HUES64 (cell line): ENCODE measurements at regions not wholly inside any gene's neighbourhood (a gene's known extent, or its start where the extent isn't known, plus 50 kb on each side); places are given as distances from the start of the nearest gene placed in this dataset.
"Not testable (repeated sequence)": the region's sequence is repeated elsewhere in the genome, so short reads cannot be mapped to it uniquely, and the experiment has no call there.

Experiments used
- H3K27ac ChIP-seq: 2 replicates; pipeline ENCODE4 v1.7.0; 2013; ENCODE audit warnings: low read depth, low read length, inconsistent platforms
- H3K27me3 ChIP-seq: 2 replicates; pipeline ENCODE4 v1.6.1; 2013; ENCODE audit warnings: mild to moderate bottlenecking, low read length; ENCODE audit not compliant: insufficient read depth
- H3K36me3 ChIP-seq: 2 replicates; pipeline ENCODE4 v1.6.1; 2013; ENCODE audit warnings: mild to moderate bottlenecking, low read length; ENCODE audit not compliant: insufficient read depth
- H3K4me1 ChIP-seq: 2 replicates; pipeline ENCODE4 v1.6.1; 2013; ENCODE audit warnings: mild to moderate bottlenecking, low read length, moderate library complexity; ENCODE audit not compliant: insufficient read depth
- H3K4me3 ChIP-seq: 2 replicates; pipeline ENCODE4 v1.5.1; 2013; ENCODE audit warnings: mild to moderate bottlenecking, low read length, moderate library complexity
- H3K9ac ChIP-seq: 2 replicates; pipeline ENCODE4 v1.6.1; 2013; ENCODE audit warnings: mild to moderate bottlenecking, low read depth, low read length
- H3K9me3 ChIP-seq: 2 replicates; pipeline ENCODE4 v1.6.1; 2013; ENCODE audit warnings: low read depth, low read length; ENCODE audit not compliant: insufficient read depth
- WGBS: fragments of 150-250, 120-280 bp; methylation state at CpG from one replicate; pipeline ENCODE4 v1.1.7; 2013; ENCODE audit warnings: missing lambda C conversion rate; 5-methylcytosine and 5-hydroxymethylcytosine counted together

DNA sequence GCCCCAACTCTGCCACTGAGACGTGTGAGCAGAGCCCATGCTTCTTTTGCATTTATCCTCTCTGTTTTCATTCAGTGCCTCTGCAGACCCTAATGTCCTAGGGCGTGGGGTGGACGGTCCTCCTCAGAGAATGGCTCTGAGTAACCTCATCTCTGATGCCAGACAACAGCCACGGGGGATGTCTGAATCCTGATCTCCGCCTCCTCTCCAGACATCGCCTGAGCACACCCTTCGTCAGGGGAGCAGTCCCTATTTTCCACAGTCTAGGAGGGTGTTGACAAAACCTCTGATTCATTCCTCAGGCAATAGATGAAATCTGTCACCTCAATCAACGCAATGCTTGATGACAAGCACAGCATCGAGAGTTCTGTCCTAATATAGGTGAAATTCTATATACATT is 109.2 kb upstream of the DYRK2 start:
- Histone ChIP-seq H3K9me3 (no peaks in the 10 kb centered on the region), H3K4me3 (no peak overlapping the region), H3K27me3 (no peaks in the 10 kb centered on the region), H3K9ac (no peak overlapping the region), H3K4me1 (peaks cover 15% of the 10 kb centered on the region), H3K27ac (no peak overlapping the region), H3K36me3 (no peaks in the 10 kb centered on the region)
- 90% methylated on average over 8 of the region's 9 CpGs for WGBS

DNA sequence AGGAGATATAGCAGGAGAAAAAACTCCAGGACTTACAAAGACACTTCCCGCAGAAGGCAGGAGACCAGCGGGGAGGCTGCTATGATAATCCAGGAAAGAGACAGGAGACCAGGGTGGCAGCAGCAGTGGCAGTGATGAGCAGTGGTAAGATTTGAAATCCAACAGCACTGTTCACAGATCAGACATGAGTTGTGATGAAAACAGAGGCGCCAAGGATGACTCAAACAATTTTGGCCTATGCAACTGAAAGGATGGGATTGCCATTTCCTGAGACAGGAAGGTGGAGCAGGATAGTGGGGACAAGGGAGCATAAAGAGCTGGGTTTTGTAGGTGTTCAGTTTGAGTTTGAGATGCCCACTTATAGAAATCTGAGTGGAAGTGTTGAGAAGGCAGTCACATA is 108.6 kb upstream of the DYRK2 start:
- Histone ChIP-seq H3K4me1 (peaks cover 12% of the 10 kb centered on the region), H3K27ac (no peak overlapping the region), H3K4me3 (no peak overlapping the region), H3K9me3 (no peaks in the 10 kb centered on the region), H3K36me3 (no peaks in the 10 kb centered on the region), H3K27me3 (no peaks in the 10 kb centered on the region), H3K9ac (no peak overlapping the region)
- 93% methylated on average over 3 of the region's 3 CpGs for WGBS

DNA sequence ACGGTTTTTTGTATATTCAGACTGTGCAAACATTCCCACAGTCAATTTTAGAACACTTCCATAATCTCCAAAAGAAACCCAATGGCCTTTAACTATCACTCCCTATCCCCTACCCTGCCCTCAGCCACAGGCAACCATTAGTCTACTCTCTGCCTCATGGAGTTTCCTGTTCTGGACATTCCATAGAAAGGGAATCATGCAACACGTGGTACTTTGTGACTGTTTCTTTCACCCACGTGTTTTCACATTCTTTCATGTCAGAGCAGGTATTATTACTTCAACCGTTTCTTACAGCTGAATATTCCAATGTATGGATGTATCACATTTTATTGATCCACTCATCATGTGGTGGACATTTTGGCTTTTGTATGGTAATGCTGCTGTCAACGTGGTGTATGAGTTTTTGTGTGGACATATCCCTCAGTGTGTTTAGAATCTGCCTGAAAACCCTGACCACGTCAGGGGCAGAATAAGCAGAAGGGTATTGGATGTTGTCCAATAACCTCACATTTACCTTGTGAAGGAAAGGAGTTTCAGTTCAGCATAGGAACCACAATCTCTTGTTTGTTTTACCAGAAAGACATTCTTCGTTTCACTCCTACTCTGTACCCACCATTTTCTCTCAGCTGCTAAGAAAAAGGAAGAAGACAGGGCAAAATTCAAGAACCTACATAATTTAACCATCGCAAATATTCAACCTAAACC is 107.5 kb upstream of the DYRK2 start:
- H3K36me3 ChIP-seq, result no peaks in the 10 kb centered on the region
- H3K4me1 ChIP-seq, result peaks cover under 1% of the 10 kb centered on the region; the same call in 1 of the 2 replicates
- no peak overlapping the region for H3K4me3 ChIP-seq
- no peaks in the 10 kb centered on the region for H3K9me3 ChIP-seq
- no peak overlapping the region for H3K9ac ChIP-seq
- H3K27ac ChIP-seq, result no peak overlapping the region
- no peaks in the 10 kb centered on the region for H3K27me3 ChIP-seq
- 94% methylated on average over 7 of the region's 8 CpGs for WGBS

DNA sequence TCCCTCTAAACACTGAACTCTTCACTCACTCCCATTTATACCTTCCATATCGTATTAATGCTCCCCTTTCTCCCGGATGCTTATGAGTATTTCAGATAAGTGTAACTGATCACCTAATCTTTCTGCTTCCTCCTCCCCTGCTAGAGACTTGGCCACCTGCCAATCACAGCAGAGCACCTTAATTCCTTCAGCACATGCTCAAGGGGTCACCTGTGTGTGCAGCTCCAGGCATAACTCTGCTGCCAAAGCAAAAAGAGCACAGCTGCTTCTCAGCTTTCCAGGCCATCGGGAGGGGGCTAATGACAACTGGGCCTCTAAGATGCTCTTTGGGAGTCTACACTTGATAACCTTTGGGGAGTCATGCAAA is 106.9 kb upstream of the DYRK2 start:
- Histone ChIP-seq H3K36me3 (no peaks in the 10 kb centered on the region), H3K4me3 (no peak overlapping the region), H3K27me3 (no peaks in the 10 kb centered on the region), H3K9ac (no peak overlapping the region), H3K4me1 (no peaks in the 10 kb centered on the region; the same call in 1 of the 2 replicates), H3K27ac (no peak overlapping the region), H3K9me3 (no peaks in the 10 kb centered on the region)
- 94% methylated on average over 3 of the region's 3 CpGs for WGBS

DNA sequence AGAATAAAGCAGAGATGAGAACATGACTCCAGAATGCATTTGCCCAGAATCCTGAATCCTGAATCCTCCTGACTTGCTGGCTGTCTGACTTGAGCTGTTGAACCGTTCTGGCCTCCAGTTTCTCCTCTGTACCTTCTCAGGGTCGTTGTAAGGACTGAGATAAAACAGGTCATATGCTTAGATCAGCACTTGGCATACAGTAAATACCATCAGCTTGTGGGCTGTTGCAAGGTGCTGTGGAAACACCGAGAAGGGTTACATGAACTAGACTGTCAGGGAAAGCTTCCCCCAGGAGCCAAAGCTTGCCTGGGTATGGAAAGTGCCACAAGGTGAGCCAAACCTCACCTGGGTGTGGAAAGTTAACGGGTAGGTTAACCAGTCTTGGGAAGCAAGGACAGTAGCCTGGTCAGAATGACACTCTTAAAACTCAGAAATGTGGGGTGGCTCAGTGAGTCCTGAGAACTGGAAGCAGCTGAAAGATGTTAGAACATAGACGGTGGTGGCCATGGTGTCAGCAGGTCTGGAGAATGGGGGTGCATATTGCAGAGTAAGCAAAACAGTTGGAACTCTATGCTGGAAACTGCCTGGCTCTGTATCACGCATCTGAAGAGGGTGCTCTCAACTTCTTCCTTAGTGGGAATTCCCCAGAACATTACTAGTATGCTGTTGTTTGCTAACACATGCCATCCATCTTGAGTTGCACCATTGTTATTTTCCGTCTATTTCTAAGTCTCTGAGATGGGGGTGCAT is 105.3 kb upstream of the DYRK2 start:
- Histone ChIP-seq H3K9ac (no peak overlapping the region), H3K27me3 (no peaks in the 10 kb centered on the region), H3K4me1 (no peaks in the 10 kb centered on the region; the same call in 1 of the 2 replicates), H3K27ac (no peak overlapping the region), H3K9me3 (no peaks in the 10 kb centered on the region), H3K4me3 (no peak overlapping the region), H3K36me3 (no peaks in the 10 kb centered on the region)
- WGBS, result 93% methylated on average over 7 of the region's 7 CpGs

DNA sequence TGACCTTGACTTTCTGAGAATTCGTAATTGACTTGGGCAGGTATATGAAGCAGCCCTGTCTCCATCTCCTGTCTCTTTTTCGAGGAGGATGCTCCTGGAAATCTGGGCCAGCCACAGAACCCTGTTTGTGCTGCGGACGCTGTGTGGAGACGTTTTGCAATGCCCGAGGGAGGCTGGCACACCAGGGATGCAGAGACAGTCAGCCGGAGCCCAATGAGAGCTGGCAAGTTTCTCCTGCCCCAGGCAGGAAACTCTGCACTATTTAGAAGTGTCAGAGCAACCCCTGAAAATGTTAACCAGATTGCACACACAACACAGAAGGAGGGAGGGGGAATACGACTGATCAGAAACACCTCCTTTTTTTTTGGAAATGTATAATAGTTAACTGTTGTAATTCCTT is 103.2 kb upstream of the DYRK2 start:
- 91% methylated on average over 7 of the region's 8 CpGs for WGBS
- H3K4me1 ChIP-seq, result no peaks in the 10 kb centered on the region

DNA sequence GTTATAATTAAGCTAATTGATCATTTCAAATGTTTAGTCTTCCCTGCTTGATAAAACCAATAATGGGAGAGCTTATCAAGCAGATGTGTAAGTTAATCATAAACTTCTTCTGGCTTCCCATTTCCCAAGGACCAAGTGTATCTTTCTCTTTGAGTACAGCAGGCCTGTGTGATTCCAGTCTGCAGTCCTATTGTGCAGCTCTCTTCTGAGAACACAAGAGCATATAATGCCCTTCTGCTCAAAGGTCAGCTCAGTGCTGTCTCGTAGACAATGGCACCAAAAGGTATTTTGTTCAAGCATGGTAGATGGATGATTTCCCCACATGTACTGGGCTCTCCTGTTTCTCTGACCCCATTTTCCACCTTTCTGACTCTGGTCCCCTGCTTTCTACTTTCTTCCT is 101.8 kb upstream of the DYRK2 start:
- no peaks in the 10 kb centered on the region for H3K9me3 ChIP-seq
- no peak overlapping the region for H3K9ac ChIP-seq
- WGBS, result 100% methylated on average over 1 of the region's 1 CpG
- H3K36me3 ChIP-seq, result no peaks in the 10 kb centered on the region
- H3K4me3 ChIP-seq, result no peak overlapping the region
- H3K27ac ChIP-seq, result no peak overlapping the region
- H3K4me1 ChIP-seq, result no peaks in the 10 kb centered on the region
- no peaks in the 10 kb centered on the region for H3K27me3 ChIP-seq

More for the DNA sequence above, 103.2 kb upstream of the DYRK2 start:
- no peaks in the 10 kb centered on the region for H3K27me3 ChIP-seq
- no peaks in the 10 kb centered on the region for H3K36me3 ChIP-seq
- H3K9ac ChIP-seq, result no peak overlapping the region
- no peak overlapping the region for H3K4me3 ChIP-seq
- no peak overlapping the region for H3K27ac ChIP-seq
- no peaks in the 10 kb centered on the region for H3K9me3 ChIP-seq

DNA sequence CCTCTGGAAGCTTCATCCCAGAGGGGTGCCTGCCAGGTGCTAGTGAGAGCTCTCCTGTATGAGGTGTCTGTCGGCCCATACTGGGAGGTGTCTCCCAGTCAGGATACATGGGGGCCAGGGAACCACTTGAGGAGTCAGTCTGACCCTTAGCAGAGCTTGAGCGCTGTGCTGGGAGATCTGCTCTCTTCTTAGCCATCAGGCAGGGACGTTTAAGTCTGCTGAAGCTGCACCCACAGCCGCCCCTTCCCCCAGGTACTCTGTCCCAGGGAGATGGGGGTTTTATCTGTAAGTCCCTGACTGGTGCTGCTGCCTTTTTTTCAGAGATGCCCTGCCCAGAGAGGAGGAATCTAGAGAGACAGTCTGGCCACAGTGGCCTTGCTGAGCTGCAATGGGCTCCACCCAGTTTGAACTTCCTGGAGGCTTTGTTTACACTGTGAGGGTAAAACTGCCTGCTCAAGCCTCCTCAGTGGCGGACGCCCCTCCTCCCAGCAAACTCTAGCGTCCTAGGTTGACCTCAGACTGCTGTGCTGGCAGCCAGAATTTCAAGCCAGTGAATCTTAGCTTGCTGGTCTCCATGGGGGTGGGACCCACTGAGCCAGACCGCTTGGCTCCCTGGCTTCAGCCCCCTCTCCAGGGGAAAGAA is 93.3 kb upstream of the DYRK2 start:
- not testable (repeated sequence) for H3K9me3 ChIP-seq, H3K9ac ChIP-seq, H3K36me3 ChIP-seq, H3K27ac ChIP-seq, H3K4me3 ChIP-seq, H3K4me1 ChIP-seq, H3K27me3 ChIP-seq
- WGBS, result 63% methylated on average over 8 of the region's 8 CpGs

DNA sequence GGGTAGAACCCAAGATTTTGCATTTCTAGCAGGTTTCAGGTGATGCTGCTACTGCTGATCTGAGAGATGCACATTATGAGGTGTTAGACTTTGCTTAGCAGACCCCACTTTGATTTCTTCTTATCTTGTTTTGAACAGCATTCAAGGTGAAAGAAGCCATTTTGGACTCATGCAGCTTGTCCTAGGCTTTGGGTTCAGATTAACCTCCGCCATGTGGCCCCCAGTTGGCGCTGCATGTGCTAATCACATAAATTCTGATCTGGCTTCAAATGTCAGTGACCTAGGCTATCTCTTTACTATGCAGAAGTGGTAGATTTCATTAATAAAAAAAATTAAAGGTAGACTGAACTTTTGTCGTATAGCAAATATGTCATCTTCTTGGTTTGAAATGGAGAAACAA is 89.8 kb upstream of the DYRK2 start:
- Histone ChIP-seq H3K27ac (no peak overlapping the region), H3K4me1 (0 out of 2 replicates have a peak, but pooled peaks cover 3% of the 10 kb centered on the region), H3K36me3 (no peaks in the 10 kb centered on the region), H3K9me3 (0 out of 2 replicates have a peak, but pooled peaks cover 17% of the 10 kb centered on the region), H3K27me3 (no peaks in the 10 kb centered on the region), H3K9ac (no peak overlapping the region), H3K4me3 (no peak overlapping the region)
- WGBS, result 96% methylated on average over 3 of the region's 3 CpGs

DNA sequence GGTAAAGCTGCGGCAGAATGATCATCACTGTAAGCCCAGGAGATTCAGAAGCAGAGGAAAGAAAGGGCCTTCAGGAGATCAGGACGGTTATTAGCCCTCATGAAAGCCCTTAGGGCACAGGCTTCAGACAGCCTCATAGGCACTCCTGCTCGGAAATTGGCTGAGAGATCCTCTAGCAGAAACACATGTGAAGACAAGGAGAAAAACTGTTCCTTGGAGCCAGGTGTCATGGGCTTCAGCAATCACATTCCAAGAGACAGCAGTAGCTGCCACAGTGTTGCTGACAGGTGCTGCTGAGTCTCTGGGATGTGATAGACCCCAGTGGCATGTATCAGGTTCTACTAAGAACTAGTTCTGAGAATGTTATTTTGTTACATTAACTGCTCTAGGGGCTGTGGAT is 88.8 kb upstream of the DYRK2 start:
- no peak overlapping the region for H3K27ac ChIP-seq
- H3K4me3 ChIP-seq, result no peak overlapping the region
- H3K36me3 ChIP-seq, result no peaks in the 10 kb centered on the region
- 81% methylated on average over 3 of the region's 3 CpGs for WGBS
- H3K4me1 ChIP-seq, result 0 out of 2 replicates have a peak, but pooled peaks cover 3% of the 10 kb centered on the region
- H3K27me3 ChIP-seq, result no peaks in the 10 kb centered on the region
- 0 out of 2 replicates have a peak, but pooled peaks cover 17% of the 10 kb centered on the region for H3K9me3 ChIP-seq
- no peak overlapping the region for H3K9ac ChIP-seq

DNA sequence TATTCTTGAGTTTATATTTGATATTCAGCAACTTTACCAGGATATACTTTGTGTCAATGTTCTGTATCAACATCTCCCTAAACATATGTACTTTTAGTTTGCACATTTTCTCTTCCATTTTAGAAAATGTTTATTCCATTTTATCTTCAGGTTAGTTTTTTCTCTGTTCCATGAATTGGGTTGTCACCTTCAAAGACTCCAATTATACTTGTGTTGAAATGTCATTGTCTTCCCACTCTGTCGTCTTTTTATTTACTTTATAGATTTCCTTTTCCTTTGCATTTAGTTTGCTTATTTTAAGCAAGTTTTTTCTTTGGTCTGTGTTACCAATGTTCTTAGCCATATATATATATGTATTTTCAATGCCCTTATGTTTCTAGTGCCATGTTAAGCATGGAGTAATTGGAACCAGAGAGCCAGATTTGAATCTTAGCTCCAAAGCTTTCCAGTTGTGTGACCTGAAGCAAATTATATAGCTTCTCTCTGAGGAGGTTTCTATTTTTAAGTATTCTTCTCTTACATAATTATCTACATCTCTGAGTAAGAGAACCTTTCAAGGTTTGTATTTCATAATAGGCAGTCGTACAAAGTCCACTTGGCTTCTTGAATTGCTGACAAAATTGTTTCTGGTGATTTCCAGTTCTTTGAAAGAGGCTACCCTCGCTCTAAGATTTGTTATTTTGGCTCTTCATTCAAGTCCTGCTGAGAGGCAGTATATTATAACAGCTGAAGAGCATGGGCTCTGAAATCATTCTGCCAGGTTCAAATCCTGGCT is 85.8 kb upstream of the DYRK2 start:
- no peaks in the 10 kb centered on the region for H3K4me1 ChIP-seq
- 89% methylated on average over 2 of the region's 3 CpGs for WGBS
- H3K27me3 ChIP-seq, result no peaks in the 10 kb centered on the region
- no peak overlapping the region for H3K27ac ChIP-seq
- H3K9ac ChIP-seq, result no peak overlapping the region
- 0 out of 2 replicates have a peak, but pooled peaks cover 11% of the 10 kb centered on the region for H3K9me3 ChIP-seq
- no peaks in the 10 kb centered on the region for H3K36me3 ChIP-seq
- H3K4me3 ChIP-seq, result no peak overlapping the region
